IMR-90 (cell line): ENCODE measurements at regions not wholly inside any gene's neighbourhood (a gene's known extent, or its start where the extent isn't known, plus 50 kb on each side); places are given as distances from the start of the nearest gene placed in this dataset.

ENCODE experiments used
- ATAC-seq: fragments of 200-7000 bp; cut with Tn5 transposase; 2 replicates; pipeline ENCODE4 v1.9.1; 2020; ENCODE audit warnings: low read depth, mild to moderate bottlenecking, moderate library complexity
- BruUV-seq: library from RNA; stranded (reverse); fragments of 400-500 nt; replicated peaks from 2 replicates; lab custom pipeline; 2021; lab: Mats Ljungman, UMichigan
- CTCF ChIA-PET: fragments of 300-600 bp; formaldehyde crosslinking; extraction: SDS; loops from one replicate; lab custom pipeline; 2021; ENCODE audit warnings: antibody characterized with exemption; lab: Yijun Ruan, JAX
- POLR2A ChIA-PET: fragments of 300-600 bp; sonication (Branson Sonifier 250); formaldehyde crosslinking; loops from one replicate; lab custom pipeline; 2022; ENCODE audit warnings: antibody characterized with exemption; ENCODE audit not compliant: unreplicated experiment; lab: Charles Lee
- DNase-seq: peaks from one replicate; pipeline ENCODE4 v3.0.0; 2013
- H2AFZ ChIP-seq: replicated peaks from 2 replicates; pipeline ENCODE3; 2013; ENCODE audit warnings: low read length, mild to moderate bottlenecking; ENCODE audit not compliant: poor library complexity
- H2AK5ac ChIP-seq: 2 replicates; pipeline ENCODE4 v1.6.1; 2013; ENCODE audit warnings: low read depth, low read length, inconsistent platforms
- H2AK9ac ChIP-seq: replicated peaks from 2 replicates; pipeline ENCODE3; 2013; ENCODE audit warnings: mild to moderate bottlenecking, low read depth, low read length, moderate library complexity; ENCODE audit not compliant: poor library complexity
- H2BK120ac ChIP-seq: 2 replicates; pipeline ENCODE4 v1.6.1; 2013; ENCODE audit warnings: low read depth, low read length, inconsistent platforms
- H2BK15ac ChIP-seq: 3 replicates; pipeline ENCODE4 v1.6.1; 2013; ENCODE audit warnings: low read depth, low read length, inconsistent platforms
- H2BK20ac ChIP-seq: 2 replicates; pipeline ENCODE4 v1.6.1; 2013; ENCODE audit warnings: low read depth, mild to moderate bottlenecking, inconsistent platforms, low read length, moderate library complexity
- H2BK5ac ChIP-seq: 2 replicates; pipeline ENCODE4 v1.6.1; 2013; ENCODE audit warnings: mild to moderate bottlenecking, low read depth, low read length, inconsistent platforms; ENCODE audit not compliant: poor library complexity, severe bottlenecking
- H3K14ac ChIP-seq: replicated peaks from 2 replicates; pipeline ENCODE4 v1.6.1; 2013; ENCODE audit warnings: low read depth, low read length, inconsistent platforms
- H3K18ac ChIP-seq: 2 replicates; pipeline ENCODE4 v1.6.1; 2013; ENCODE audit warnings: low read depth, low read length, control low read depth
- H3K23ac ChIP-seq: 2 replicates; pipeline ENCODE4 v1.6.1; 2013; ENCODE audit warnings: low read depth, low read length, inconsistent platforms
- H3K27ac ChIP-seq: 2 replicates; pipeline ENCODE4 v1.5.1; 2013; ENCODE audit warnings: mild to moderate bottlenecking, control low read depth, low read length; ENCODE audit not compliant: insufficient read depth
- H3K27me3 ChIP-seq: 2 replicates; pipeline ENCODE4 v1.6.1; 2013; ENCODE audit warnings: low read length; ENCODE audit not compliant: control insufficient read depth, insufficient read depth
- H3K36me3 ChIP-seq: 2 replicates; pipeline ENCODE4 v1.6.1; 2013; ENCODE audit warnings: low read length, mixed read lengths; ENCODE audit not compliant: control insufficient read depth, insufficient read depth
- H3K4ac ChIP-seq: 2 replicates; pipeline ENCODE4 v1.6.1; 2013; ENCODE audit warnings: low read depth, low read length, inconsistent platforms
- H3K4me1 ChIP-seq: 2 replicates; pipeline ENCODE4 v1.6.1; 2013; ENCODE audit warnings: low read length, mixed read lengths; ENCODE audit not compliant: control insufficient read depth, insufficient read depth
- H3K4me2 ChIP-seq: 2 replicates; pipeline ENCODE4 v1.6.1; 2013; ENCODE audit warnings: low read depth, mild to moderate bottlenecking, control low read depth, low read length, moderate library complexity
- H3K4me3 ChIP-seq: 2 replicates; pipeline ENCODE4 v1.5.1; 2013; ENCODE audit warnings: low read depth, mild to moderate bottlenecking, control low read depth, low read length, moderate library complexity; ENCODE audit not compliant: insufficient read depth
- H3K56ac ChIP-seq: 2 replicates; pipeline ENCODE4 v1.6.1; 2013; ENCODE audit warnings: low read length, inconsistent platforms; ENCODE audit not compliant: insufficient read depth; ENCODE audit errors: extremely low read depth
- H3K79me1 ChIP-seq, 2 experiments: 2 replicates each; pipeline ENCODE4 v1.6.1; 2013; ENCODE audit warnings: low read length in 2 of 2, inconsistent platforms in 1 of 2, low read depth in 1 of 2
- H3K9ac ChIP-seq: 2 replicates; pipeline ENCODE4 v1.6.1; 2013; ENCODE audit warnings: low read depth, low read length, control low read depth
- H3K9me1 ChIP-seq: 2 replicates; pipeline ENCODE4 v1.6.1; 2013; ENCODE audit warnings: low read length, inconsistent platforms; ENCODE audit not compliant: insufficient read depth
- H3K9me3 ChIP-seq: 2 replicates; pipeline ENCODE4 v1.6.1; 2013; ENCODE audit warnings: low read length; ENCODE audit not compliant: control insufficient read depth, insufficient read depth
- H4K20me1 ChIP-seq: 2 replicates; pipeline ENCODE4 v1.6.1; 2013; ENCODE audit warnings: low read length, inconsistent platforms; ENCODE audit not compliant: insufficient read depth
- H4K5ac ChIP-seq: 2 replicates; pipeline ENCODE4 v1.6.1; 2013; ENCODE audit warnings: mild to moderate bottlenecking, low read depth, low read length, control low read depth
- H4K8ac ChIP-seq, 2 experiments: 2 replicates each; pipeline ENCODE4 v1.6.1; 2013; ENCODE audit warnings: low read depth in 2 of 2, low read length in 2 of 2, control low read depth in 1 of 2, inconsistent platforms in 1 of 2
- H4K91ac ChIP-seq: 2 replicates; pipeline ENCODE4 v1.6.1; 2013; ENCODE audit warnings: low read depth, low read length, inconsistent platforms; ENCODE audit not compliant: insufficient read depth
- BHLHE40 ChIP-seq: fragments of 150-350 bp; IDR thresholded peaks from 2 replicates; pipeline ENCODE4 v1.6.1; 2016; ENCODE audit warnings: mild to moderate bottlenecking, low read depth, low read length
- CEBPB ChIP-seq: IDR thresholded peaks from 2 replicates; pipeline ENCODE4 v1.6.1; 2012; ENCODE audit warnings: low read depth, low read length, improper control_type of control experiment
- CHD1 ChIP-seq: IDR thresholded peaks from 2 replicates; pipeline ENCODE4 v1.6.1; 2012; ENCODE audit warnings: low read depth, low read length, improper control_type of control experiment
- ELK1 ChIP-seq: fragments of 150-350 bp; IDR thresholded peaks from 2 replicates; pipeline ENCODE4 v1.6.1; 2016; ENCODE audit warnings: low read depth, mild to moderate bottlenecking, low read length, moderate library complexity, borderline replicate concordance
- FOS ChIP-seq: fragments of 150-350 bp; IDR thresholded peaks from 2 replicates; pipeline ENCODE4 v1.6.1; 2016; ENCODE audit warnings: low read depth, low read length
- MAFK ChIP-seq: IDR thresholded peaks from 2 replicates; pipeline ENCODE4 v1.6.1; 2012; ENCODE audit warnings: low read depth, low read length, improper control_type of control experiment
- MAZ ChIP-seq: IDR thresholded peaks from 2 replicates; pipeline ENCODE4 v1.6.1; 2012; ENCODE audit warnings: low read depth, mild to moderate bottlenecking, low read length, improper control_type of control experiment, moderate library complexity, borderline replicate concordance
- MXI1 ChIP-seq: IDR thresholded peaks from 2 replicates; pipeline ENCODE4 v1.6.1; 2012; ENCODE audit warnings: low read depth, mild to moderate bottlenecking, low read length, moderate library complexity, borderline replicate concordance
- NFE2L2 ChIP-seq: fragments of 150-350 bp; IDR thresholded peaks from 2 replicates; pipeline ENCODE4 v1.6.1; 2016; ENCODE audit warnings: low read depth, mild to moderate bottlenecking, low read length
- POLR2A ChIP-seq: IDR thresholded peaks from 2 replicates; pipeline ENCODE4 v1.6.1; 2012; ENCODE audit warnings: mild to moderate bottlenecking, low read depth, low read length
- RAD21 ChIP-seq: IDR thresholded peaks from 2 replicates; pipeline ENCODE4 v1.6.1; 2012; ENCODE audit warnings: low read length, improper control_type of control experiment
- RCOR1 ChIP-seq: IDR thresholded peaks from 2 replicates; pipeline ENCODE4 v1.6.1; 2012; ENCODE audit warnings: mild to moderate bottlenecking, low read length, improper control_type of control experiment; ENCODE audit not compliant: insufficient replicate concordance
- RFX5 ChIP-seq: IDR thresholded peaks from 2 replicates; pipeline ENCODE4 v1.8.0; 2012; ENCODE audit warnings: low read depth, mild to moderate bottlenecking, low read length, moderate library complexity
- SMC3 ChIP-seq: fragments of 150-350 bp; IDR thresholded peaks from 2 replicates; pipeline ENCODE4 v1.6.1; 2016; ENCODE audit warnings: low read depth, mild to moderate bottlenecking, antibody characterized with exemption, low read length, moderate library complexity
- WGBS, 2 experiments: methylation state at CpG; one replicate each; pipeline versions ENCODE4 v1.1.5 to v1.1.7; 2013; ENCODE audit warnings: missing lambda C conversion rate in 2 of 2; ENCODE audit not compliant: insufficient read length in 1 of 2; ENCODE audit errors: extremely low coverage in 2 of 2; 5-methylcytosine and 5-hydroxymethylcytosine counted together
- dilution Hi-C: fragments of 300-500 bp; cut with HindIII; formaldehyde crosslinking; loops from one replicate; pipeline ENCODE4 v1.14.3; 2018; ENCODE audit warnings: low sequenced_read_pairs; ENCODE audit not compliant: unreplicated experiment
- in situ Hi-C: fragments of 300-500 bp; cut with MboI; formaldehyde crosslinking; loops from 3 replicates; pipeline ENCODE4 v1.14.3; 2019; ENCODE audit warnings: low sequenced_read_pairs, inconsistent platforms, mixed read lengths
- intact Hi-C: fragments of 100-400 bp; cut with micrococcal nuclease; formaldehyde crosslinking; loops from 2 replicates; pipeline ENCODE4 v1.10.0; 2022
- TF ChIP-seq, protein P1 (sequence below): conservative IDR thresholded peaks from 2 replicates; pipeline ENCODE4 v1.5.1; 2012; ENCODE audit warnings: mild to moderate bottlenecking, low read depth, low read length, improper control_type of control experiment
- TF ChIP-seq, protein P2 (sequence below): fragments of 150-350 bp; IDR thresholded peaks from 2 replicates; pipeline ENCODE4 v1.6.1; 2017; ENCODE audit warnings: mild to moderate bottlenecking, antibody characterized with exemption, low read length, low read depth

DNA sequence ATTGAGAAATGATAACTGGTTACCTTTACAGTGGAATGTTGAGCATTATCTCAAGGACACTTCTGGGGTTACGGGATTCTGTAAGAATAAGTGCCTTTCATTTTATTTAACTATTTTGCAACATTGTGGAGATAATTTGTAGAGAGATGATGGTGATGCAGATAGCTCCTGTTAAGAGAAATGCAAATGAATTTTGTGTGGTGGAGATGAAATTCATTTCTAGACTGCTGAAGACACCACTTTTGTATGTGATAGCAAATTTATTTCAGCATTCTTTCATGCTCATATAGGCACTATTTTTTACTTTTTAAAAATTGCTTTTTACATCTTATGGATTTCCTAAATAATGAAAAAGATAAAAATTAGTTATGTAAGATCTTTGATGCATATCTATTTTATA is 463.3 kb upstream of the CBLB start:
- H2AK5ac ChIP-seq = no peak overlapping the region
- CTCF ChIA-PET = interaction anchor here (0.5 kb wide), 1 partner anchor 73 kb away, joined by 7 read pairs; no protein-coding TSS in a partner anchor
- POLR2A ChIA-PET = no interaction called here
- dilution Hi-C loops (no loop called here), in situ Hi-C loops (no loop called here), intact Hi-C loops (no loop called here)
- H3K14ac ChIP-seq = no peak overlapping the region
- no peak overlapping the region for H3K18ac ChIP-seq
- no peak overlapping the region for H2BK20ac ChIP-seq
- no peaks in the 10 kb centered on the region for H4K20me1 ChIP-seq
- no peak for ATAC-seq
- H3K27me3 ChIP-seq = no peaks in the 10 kb centered on the region
- no peak overlapping the region for H3K4me2 ChIP-seq
- no peak overlapping the region for H2BK15ac ChIP-seq
- no TSS peak for BruUV-seq
- no peak overlapping the region for H3K23ac ChIP-seq
- WGBS, 2 experiments = no CpG with 5 or more reads among the region's 1 CpG
- no peak overlapping the region for H4K5ac ChIP-seq
- no peak overlapping the region for H3K27ac ChIP-seq
- no peak overlapping the region for H4K91ac ChIP-seq
- TF ChIP-seq RFX5 (no peak), SMC3 (no peak), RCOR1 (no peak), RAD21 (no peak), POLR2A (no peak), CHD1 (no peak), ELK1 (no peak), MXI1 (no peak), MAZ (no peak), CEBPB (no peak), BHLHE40 (no peak), NFE2L2 (no peak), FOS (no peak), MAFK (no peak)
- TF ChIP-seq, protein P1, sequence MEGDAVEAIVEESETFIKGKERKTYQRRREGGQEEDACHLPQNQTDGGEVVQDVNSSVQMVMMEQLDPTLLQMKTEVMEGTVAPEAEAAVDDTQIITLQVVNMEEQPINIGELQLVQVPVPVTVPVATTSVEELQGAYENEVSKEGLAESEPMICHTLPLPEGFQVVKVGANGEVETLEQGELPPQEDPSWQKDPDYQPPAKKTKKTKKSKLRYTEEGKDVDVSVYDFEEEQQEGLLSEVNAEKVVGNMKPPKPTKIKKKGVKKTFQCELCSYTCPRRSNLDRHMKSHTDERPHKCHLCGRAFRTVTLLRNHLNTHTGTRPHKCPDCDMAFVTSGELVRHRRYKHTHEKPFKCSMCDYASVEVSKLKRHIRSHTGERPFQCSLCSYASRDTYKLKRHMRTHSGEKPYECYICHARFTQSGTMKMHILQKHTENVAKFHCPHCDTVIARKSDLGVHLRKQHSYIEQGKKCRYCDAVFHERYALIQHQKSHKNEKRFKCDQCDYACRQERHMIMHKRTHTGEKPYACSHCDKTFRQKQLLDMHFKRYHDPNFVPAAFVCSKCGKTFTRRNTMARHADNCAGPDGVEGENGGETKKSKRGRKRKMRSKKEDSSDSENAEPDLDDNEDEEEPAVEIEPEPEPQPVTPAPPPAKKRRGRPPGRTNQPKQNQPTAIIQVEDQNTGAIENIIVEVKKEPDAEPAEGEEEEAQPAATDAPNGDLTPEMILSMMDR = no peak
- TF ChIP-seq, protein P2, sequence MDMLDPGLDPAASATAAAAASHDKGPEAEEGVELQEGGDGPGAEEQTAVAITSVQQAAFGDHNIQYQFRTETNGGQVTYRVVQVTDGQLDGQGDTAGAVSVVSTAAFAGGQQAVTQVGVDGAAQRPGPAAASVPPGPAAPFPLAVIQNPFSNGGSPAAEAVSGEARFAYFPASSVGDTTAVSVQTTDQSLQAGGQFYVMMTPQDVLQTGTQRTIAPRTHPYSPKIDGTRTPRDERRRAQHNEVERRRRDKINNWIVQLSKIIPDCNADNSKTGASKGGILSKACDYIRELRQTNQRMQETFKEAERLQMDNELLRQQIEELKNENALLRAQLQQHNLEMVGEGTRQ = no peak
- H3K9me3 ChIP-seq = no peaks in the 10 kb centered on the region
- no peak overlapping the region for H3K9ac ChIP-seq
- no peaks in the 10 kb centered on the region for H3K36me3 ChIP-seq
- H3K4ac ChIP-seq = no peak overlapping the region
- no peaks in the 10 kb centered on the region for H3K79me1 ChIP-seq
- H2BK120ac ChIP-seq = no peak overlapping the region
- DNase-seq = no peak
- H3K56ac ChIP-seq = no peak overlapping the region
- no peak overlapping the region for H2BK5ac ChIP-seq
- no peak overlapping the region for H2AK9ac ChIP-seq
- no peaks in the 10 kb centered on the region for H3K9me1 ChIP-seq
- no peak overlapping the region for H3K4me3 ChIP-seq
- peaks cover 3% of the 10 kb centered on the region for H3K4me1 ChIP-seq
- no peak overlapping the region for H4K8ac ChIP-seq
- no peak overlapping the region for H2AFZ ChIP-seq
